Suprapubic skin (tissue), 4 donors: ENCODE measurements at regions not wholly inside any gene's neighbourhood (a gene's known extent, or its start where the extent isn't known, plus 50 kb on each side); places are given as distances from the start of the nearest gene placed in this dataset.
A peak's percentile ranks its signal among the peaks of the same experiment; 100 is the strongest.
"Not testable (repeated sequence)": the region's sequence is repeated elsewhere in the genome, so short reads cannot be mapped to it uniquely, and the experiment has no call there.

Experiments used
- DNase-seq, 2 donors: peaks; one replicate each; pipeline ENCODE4 v3.0.0-alpha.2; 2019; ENCODE audit warnings: low spot score in 2 of 2
- H3K27ac ChIP-seq: fragments of 200-600 bp; sonication (generic); one replicate; pipeline ENCODE4 v1.5.1; 2019
- H3K27me3 ChIP-seq: fragments of 200-600 bp; sonication (generic); one replicate; pipeline ENCODE4 v1.5.1; 2019
- H3K36me3 ChIP-seq: fragments of 200-600 bp; sonication (generic); one replicate; pipeline ENCODE4 v1.5.1; 2019
- H3K4me1 ChIP-seq: fragments of 200-600 bp; sonication (generic); one replicate; pipeline ENCODE4 v1.5.1; 2019
- H3K4me3 ChIP-seq: fragments of 200-600 bp; sonication (generic); one replicate; pipeline ENCODE4 v1.5.1; 2019; ENCODE audit warnings: mild to moderate bottlenecking
- H3K9me3 ChIP-seq: fragments of 200-600 bp; sonication (generic); one replicate; pipeline ENCODE4 v1.5.1; 2019
- CTCF ChIP-seq, 2 donors: fragments of 200-600 bp in 1 of 2; fragments of 450-650 bp in 1 of 2; sonication (generic) in 1 of 2; IDR thresholded peaks; one replicate each; pipeline ENCODE4 v1.5.1; 2016 to 2019; ENCODE audit warnings: antibody characterized with exemption in 2 of 2, mild to moderate bottlenecking in 1 of 2, moderate library complexity in 1 of 2
- EP300 ChIP-seq: sonication (generic); formaldehyde crosslinking; IDR thresholded peaks from one replicate; pipeline ENCODE4 v1.6.1; 2017; ENCODE audit warnings: antibody characterized with exemption
- POLR2A ChIP-seq, 2 donors: fragments of 450-650 bp; IDR thresholded peaks; one replicate each; pipeline ENCODE4 v1.6.1; 2017; ENCODE audit warnings: antibody characterized with exemption in 2 of 2, mild to moderate bottlenecking in 2 of 2, moderate library complexity in 2 of 2
- POLR2AphosphoS5 ChIP-seq, 3 donors: sonication (generic); formaldehyde crosslinking; IDR thresholded peaks; one replicate each; pipeline ENCODE4 v1.6.1; 2017; ENCODE audit warnings: antibody characterized with exemption in 3 of 3
- WGBS: methylation state at CpG from one replicate; pipeline ENCODE4 v1.1.5; 2018; 5-methylcytosine and 5-hydroxymethylcytosine counted together

- no peak for DNase-seq
- 52% methylated on average over 3 of the region's 3 CpGs for WGBS
- no peak for TF ChIP-seq POLR2AphosphoS5 (IDR thresholded peaks at IDR 0.05)
- TF ChIP-seq POLR2A (IDR thresholded peaks at IDR 0.05) = no peak
- no peak for TF ChIP-seq EP300
- TF ChIP-seq CTCF (IDR thresholded peaks at IDR 0.05) = no peak
- H3K36me3 ChIP-seq = no peaks in the 10 kb centered on the region
- no peaks in the 10 kb centered on the region for H3K4me1 ChIP-seq
- no peak overlapping the region for H3K27ac ChIP-seq
- no peaks in the 10 kb centered on the region for H3K9me3 ChIP-seq
- no peak overlapping the region for H3K4me3 ChIP-seq
- H3K27me3 ChIP-seq = no peaks in the 10 kb centered on the region
Observed at GRCh38 chrX:36868592-36868991, 139.6 kb upstream of the FAM47C start.

- H3K27me3 ChIP-seq = no peaks in the 10 kb centered on the region
- WGBS = 65% methylated on average over 2 of the region's 2 CpGs
- H3K36me3 ChIP-seq = no peaks in the 10 kb centered on the region
- no peak overlapping the region for H3K27ac ChIP-seq
- no peak overlapping the region for H3K4me3 ChIP-seq
- DNase-seq = no peak
- TF ChIP-seq CTCF (IDR thresholded peaks at IDR 0.05) (no peak), POLR2AphosphoS5 (IDR thresholded peaks at IDR 0.05) (no peak)
- no peaks in the 10 kb centered on the region for H3K9me3 ChIP-seq
- no peaks in the 10 kb centered on the region for H3K4me1 ChIP-seq
Observed at GRCh38 chrX:36869457-36869856, 138.7 kb upstream of the FAM47C start.

GRCh38 chrX:36897690-36898089, 110.5 kb upstream of the FAM47C start:
- 70% methylated on average over 3 of the region's 3 CpGs for WGBS
- no peak for DNase-seq
- Histone ChIP-seq H3K4me1 (no peaks in the 10 kb centered on the region), H3K9me3 (no peaks in the 10 kb centered on the region), H3K4me3 (no peak overlapping the region), H3K27me3 (no peaks in the 10 kb centered on the region), H3K27ac (no peak overlapping the region), H3K36me3 (no peaks in the 10 kb centered on the region)
- no peak for TF ChIP-seq POLR2A (IDR thresholded peaks at IDR 0.05)
- no peak for TF ChIP-seq EP300
- TF ChIP-seq POLR2AphosphoS5 (IDR thresholded peaks at IDR 0.05) = no peak
- no peak for TF ChIP-seq CTCF (IDR thresholded peaks at IDR 0.05)

- TF ChIP-seq CTCF (IDR thresholded peaks at IDR 0.05) = peak in 1 of 2 donors; percentile 11
- no peak for TF ChIP-seq EP300
- Histone ChIP-seq H3K36me3 (no peaks in the 10 kb centered on the region), H3K27me3 (no peaks in the 10 kb centered on the region), H3K27ac (no peak overlapping the region), H3K4me3 (no peak overlapping the region), H3K4me1 (no peaks in the 10 kb centered on the region), H3K9me3 (no peaks in the 10 kb centered on the region)
- WGBS = 56% methylated on average over 3 of the region's 3 CpGs
- DNase-seq = no peak
Observed at GRCh38 chrX:36898301-36898700, 109.9 kb upstream of the FAM47C start.

- not testable (repeated sequence) for H3K4me3 ChIP-seq, H3K27me3 ChIP-seq, H3K36me3 ChIP-seq, H3K4me1 ChIP-seq, H3K9me3 ChIP-seq, DNase-seq, H3K27ac ChIP-seq
- WGBS = 92% methylated on average over 3 of the region's 3 CpGs
Observed at GRCh38 chrX:36904561-36904960, 103.6 kb upstream of the FAM47C start.

- Histone ChIP-seq H3K27me3 (no peaks in the 10 kb centered on the region), H3K9me3 (no peaks in the 10 kb centered on the region), H3K27ac (no peak overlapping the region), H3K36me3 (no peaks in the 10 kb centered on the region), H3K4me1 (no peaks in the 10 kb centered on the region), H3K4me3 (no peak overlapping the region)
- TF ChIP-seq POLR2AphosphoS5 (IDR thresholded peaks at IDR 0.05) = no peak
- no peak for TF ChIP-seq EP300
- no peak for TF ChIP-seq POLR2A (IDR thresholded peaks at IDR 0.05)
- TF ChIP-seq CTCF (IDR thresholded peaks at IDR 0.05) = peak in 1 of 2 donors; percentile 14
- no peak for DNase-seq
- 52% methylated on average over 6 of the region's 6 CpGs for WGBS
Observed at GRCh38 chrX:36908801-36909675, 99.1 kb upstream of the FAM47C start.
